Endothelial cell (in vitro differentiated cells): ENCODE measurements at regions not wholly inside any gene's neighbourhood (a gene's known extent, or its start where the extent isn't known, plus 50 kb on each side); places are given as distances from the start of the nearest gene placed in this dataset.

Experiments
- DNase-seq: peaks from one replicate; pipeline ENCODE4 v3.0.0; 2021; ENCODE audit warnings: low spot score
- H3K27ac Mint-ChIP-seq: one replicate; pipeline ENCODE4 v1.8.0; 2021; ENCODE audit warnings: mixed read lengths, inconsistent platforms; ENCODE audit not compliant: unreplicated experiment
- H3K27me3 Mint-ChIP-seq: one replicate; pipeline ENCODE4 v1.8.0; 2021; ENCODE audit warnings: mild to moderate bottlenecking, moderate library complexity, mixed read lengths, inconsistent platforms; ENCODE audit not compliant: unreplicated experiment
- H3K36me3 Mint-ChIP-seq: one replicate; pipeline ENCODE4 v1.8.0; 2021; ENCODE audit warnings: mild to moderate bottlenecking, low read depth, mixed read lengths, inconsistent platforms; ENCODE audit not compliant: unreplicated experiment
- H3K4me1 Mint-ChIP-seq: one replicate; pipeline ENCODE4 v1.8.0; 2021; ENCODE audit warnings: mild to moderate bottlenecking, mixed read lengths, inconsistent platforms; ENCODE audit not compliant: unreplicated experiment
- H3K4me3 Mint-ChIP-seq: one replicate; pipeline ENCODE4 v1.8.0; 2021; ENCODE audit warnings: mild to moderate bottlenecking, mixed read lengths, inconsistent platforms; ENCODE audit not compliant: unreplicated experiment
- H3K9me3 Mint-ChIP-seq: one replicate; pipeline ENCODE4 v1.8.0; 2021; ENCODE audit warnings: mixed read lengths, inconsistent platforms; ENCODE audit not compliant: unreplicated experiment
- TF ChIP-seq, protein P1 (sequence below): fragments of 200-600 bp; sonication (generic); IDR thresholded peaks from one replicate; pipeline ENCODE4 v1.5.0; 2021; ENCODE audit warnings: antibody characterized with exemption; ENCODE audit not compliant: unreplicated experiment

DNA sequence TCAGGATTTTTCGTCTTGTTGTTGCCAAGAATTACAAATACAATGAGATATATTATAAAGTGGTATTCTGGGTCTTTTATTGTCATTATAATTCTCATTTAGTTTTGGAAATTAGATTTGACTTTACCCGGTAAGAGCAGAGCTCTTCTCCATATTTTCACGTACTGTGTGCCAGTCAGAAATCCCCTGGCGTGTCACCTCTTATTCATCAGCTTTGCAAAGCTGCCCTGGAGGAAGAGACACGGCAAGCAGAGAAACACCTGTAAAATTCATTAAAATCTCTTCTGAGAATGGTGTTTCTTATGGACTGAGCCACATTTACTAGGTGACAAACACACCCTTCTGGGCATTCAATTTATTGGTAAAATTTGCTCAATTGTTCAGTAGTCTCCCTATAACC lies 440.4 kb downstream of the HINT1 start:
- Mint-ChIP-seq H3K4me3 (no peak overlapping the region), H3K27ac (no peak overlapping the region), H3K36me3 (no peaks in the 10 kb centered on the region), H3K27me3 (peaks cover 1% of the 10 kb centered on the region), H3K4me1 (peaks cover 18% of the 10 kb centered on the region), H3K9me3 (no peaks in the 10 kb centered on the region)
- no peak for DNase-seq
- TF ChIP-seq, protein P1, sequence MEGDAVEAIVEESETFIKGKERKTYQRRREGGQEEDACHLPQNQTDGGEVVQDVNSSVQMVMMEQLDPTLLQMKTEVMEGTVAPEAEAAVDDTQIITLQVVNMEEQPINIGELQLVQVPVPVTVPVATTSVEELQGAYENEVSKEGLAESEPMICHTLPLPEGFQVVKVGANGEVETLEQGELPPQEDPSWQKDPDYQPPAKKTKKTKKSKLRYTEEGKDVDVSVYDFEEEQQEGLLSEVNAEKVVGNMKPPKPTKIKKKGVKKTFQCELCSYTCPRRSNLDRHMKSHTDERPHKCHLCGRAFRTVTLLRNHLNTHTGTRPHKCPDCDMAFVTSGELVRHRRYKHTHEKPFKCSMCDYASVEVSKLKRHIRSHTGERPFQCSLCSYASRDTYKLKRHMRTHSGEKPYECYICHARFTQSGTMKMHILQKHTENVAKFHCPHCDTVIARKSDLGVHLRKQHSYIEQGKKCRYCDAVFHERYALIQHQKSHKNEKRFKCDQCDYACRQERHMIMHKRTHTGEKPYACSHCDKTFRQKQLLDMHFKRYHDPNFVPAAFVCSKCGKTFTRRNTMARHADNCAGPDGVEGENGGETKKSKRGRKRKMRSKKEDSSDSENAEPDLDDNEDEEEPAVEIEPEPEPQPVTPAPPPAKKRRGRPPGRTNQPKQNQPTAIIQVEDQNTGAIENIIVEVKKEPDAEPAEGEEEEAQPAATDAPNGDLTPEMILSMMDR, result no peak

DNA sequence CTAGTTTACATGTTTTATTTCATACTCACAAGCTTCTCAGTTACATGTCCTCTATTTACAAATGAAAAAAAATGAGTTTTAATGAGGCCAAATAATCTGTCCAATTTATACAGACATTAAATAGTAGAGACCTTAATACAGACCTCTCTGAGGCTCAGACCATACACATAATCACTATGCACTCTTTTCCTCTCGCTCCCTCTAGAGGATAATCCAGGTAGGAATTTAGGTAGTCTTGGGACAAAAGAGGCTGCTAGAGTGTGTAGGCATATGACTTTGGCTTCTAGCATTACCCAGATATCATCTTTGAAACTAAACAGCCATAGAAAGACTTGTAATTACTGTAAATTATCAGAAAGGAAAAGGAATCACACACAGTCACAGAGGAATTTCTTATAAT lies 444.7 kb downstream of the HINT1 start:
- Mint-ChIP-seq H3K4me1 (peaks cover 19% of the 10 kb centered on the region), H3K9me3 (no peaks in the 10 kb centered on the region), H3K36me3 (no peaks in the 10 kb centered on the region), H3K27ac (no peak overlapping the region), H3K27me3 (peaks cover 1% of the 10 kb centered on the region), H3K4me3 (no peak overlapping the region)
- TF ChIP-seq, protein P1, result peak; percentile 62
- no peak for DNase-seq

DNA sequence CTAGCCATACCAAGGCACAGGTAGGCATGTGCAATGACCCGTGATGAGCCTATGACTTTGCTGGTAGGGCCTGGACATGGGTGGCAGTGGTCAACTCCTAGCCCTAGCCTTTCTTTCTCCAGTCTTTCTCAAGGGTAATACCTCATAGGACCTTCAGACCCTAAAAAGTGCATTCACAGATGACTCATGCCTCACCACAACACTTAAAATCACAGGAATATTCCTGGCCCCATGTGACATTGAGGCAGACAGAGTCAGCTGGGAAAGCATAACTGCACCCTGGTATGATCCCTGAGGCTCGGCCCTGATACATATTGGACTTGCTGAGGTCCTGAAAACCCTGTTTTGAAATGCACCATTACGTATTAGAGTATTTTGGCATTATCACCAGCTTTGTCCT lies 449.5 kb downstream of the HINT1 start:
- Mint-ChIP-seq H3K9me3 (no peaks in the 10 kb centered on the region), H3K4me3 (no peak overlapping the region), H3K36me3 (no peaks in the 10 kb centered on the region), H3K4me1 (peaks cover 39% of the 10 kb centered on the region), H3K27me3 (no peaks in the 10 kb centered on the region), H3K27ac (no peak overlapping the region)
- no peak for DNase-seq
- TF ChIP-seq, protein P1, result no peak

DNA sequence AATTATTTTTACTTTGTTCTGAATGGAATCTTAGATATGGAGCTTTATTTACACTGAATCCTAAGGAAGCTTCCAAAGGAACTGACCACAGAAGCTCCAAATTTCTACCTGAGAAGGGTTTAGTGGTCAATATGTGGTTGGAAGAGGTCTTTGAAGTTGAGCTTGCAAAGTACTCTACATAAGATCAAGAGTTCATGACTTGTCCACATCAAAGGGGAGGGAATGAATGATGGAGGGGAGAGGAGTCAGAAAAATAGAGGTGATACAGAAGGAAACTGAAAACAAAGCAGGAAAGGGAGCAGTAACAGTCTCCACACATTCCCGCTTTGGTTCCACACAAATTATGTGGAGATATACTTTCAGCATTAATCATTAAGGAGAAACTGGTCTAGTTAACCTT lies 450.9 kb downstream of the HINT1 start:
- H3K4me3 Mint-ChIP-seq, result no peak overlapping the region
- TF ChIP-seq, protein P1, result no peak
- peaks cover 47% of the 10 kb centered on the region for H3K4me1 Mint-ChIP-seq
- H3K36me3 Mint-ChIP-seq, result no peaks in the 10 kb centered on the region
- H3K9me3 Mint-ChIP-seq, result no peaks in the 10 kb centered on the region
- H3K27me3 Mint-ChIP-seq, result no peaks in the 10 kb centered on the region
- peak overlapping the region; percentile 32 for H3K27ac Mint-ChIP-seq
- no peak for DNase-seq

DNA sequence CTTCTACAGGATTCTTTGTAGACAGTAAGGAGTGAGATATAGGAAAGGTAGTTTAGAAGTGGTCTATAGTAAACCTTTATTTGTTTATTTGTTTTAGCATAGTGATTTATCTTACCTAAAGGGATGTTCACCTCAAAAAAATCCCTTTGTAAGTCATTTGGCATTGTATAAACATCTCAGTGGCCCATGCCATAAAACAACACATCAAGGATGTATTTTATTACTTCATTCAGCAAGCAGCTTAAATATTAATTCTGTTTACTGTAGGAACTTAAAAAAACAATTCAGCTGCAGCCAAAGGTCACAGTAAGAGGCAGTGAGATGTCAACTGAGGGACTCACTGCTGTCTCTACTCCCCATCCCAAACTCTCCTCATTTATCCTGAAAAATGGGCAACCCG lies 452.7 kb downstream of the HINT1 start:
- Mint-ChIP-seq H3K4me3 (no peak overlapping the region), H3K4me1 (peaks cover 61% of the 10 kb centered on the region), H3K27ac (peak overlapping the region; percentile 57), H3K36me3 (no peaks in the 10 kb centered on the region), H3K9me3 (no peaks in the 10 kb centered on the region), H3K27me3 (no peaks in the 10 kb centered on the region)
- TF ChIP-seq, protein P1, result no peak
- no peak for DNase-seq
